ENCODE measurements at regions not wholly inside any gene's neighbourhood (a gene's known extent, or its start where the extent isn't known, plus 50 kb on each side); places are given as distances from the start of the nearest gene placed in this dataset.
"Not testable (repeated sequence)": the region's sequence is repeated elsewhere in the genome, so short reads cannot be mapped to it uniquely, and the experiment has no call there.

DNA sequence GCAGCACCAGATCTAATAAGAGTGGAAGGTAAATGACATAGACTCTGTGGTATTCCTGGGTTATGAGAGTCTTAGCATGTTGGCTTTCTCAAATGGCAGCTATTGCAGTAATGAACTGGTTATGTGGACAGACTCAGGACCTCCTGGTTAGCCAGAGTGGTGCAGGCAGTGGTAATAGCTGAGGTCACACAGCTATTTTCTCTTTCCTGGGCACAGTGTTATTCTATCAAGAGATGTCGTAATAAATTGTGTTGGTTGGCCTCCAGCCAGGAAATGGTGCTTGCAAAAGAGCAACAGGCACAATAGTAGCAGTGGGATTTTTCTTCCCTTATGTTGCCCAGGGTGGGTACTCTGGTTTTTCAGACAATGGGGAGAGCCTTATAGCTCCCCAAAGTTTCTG is 279.2 kb upstream of the FGF16 start:
- no peak for DNase-seq

GRCh38 chrX:77174680-77175519 is 272.3 kb upstream of the FGF16 start:
- no peak for DNase-seq

- DNase-seq = no peak
These were observed 246.5 kb upstream of the FGF16 start for GRCh38 chrX:77200663-77201062.

DNA sequence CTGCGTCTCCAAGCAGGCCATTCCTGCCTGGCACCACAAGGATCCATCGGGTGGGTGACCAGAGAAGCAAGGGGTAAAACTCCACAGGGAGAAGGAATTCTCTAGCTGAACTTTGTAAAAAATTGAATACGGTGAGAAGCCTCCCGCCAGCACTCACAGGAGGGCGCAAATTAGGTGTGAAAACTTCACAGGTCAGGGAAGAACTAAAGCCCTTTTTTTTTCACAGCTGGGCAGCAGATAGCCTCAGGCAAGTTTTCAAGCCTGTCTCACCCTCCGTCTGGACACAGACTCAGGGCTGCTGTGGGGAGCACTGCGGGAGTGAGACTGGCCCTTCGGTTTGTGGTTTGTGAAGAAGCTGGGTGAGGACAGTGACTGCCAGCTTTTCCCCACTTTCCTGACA is 224.1 kb upstream of the FGF16 start:
- DNase-seq = no peak

DNA sequence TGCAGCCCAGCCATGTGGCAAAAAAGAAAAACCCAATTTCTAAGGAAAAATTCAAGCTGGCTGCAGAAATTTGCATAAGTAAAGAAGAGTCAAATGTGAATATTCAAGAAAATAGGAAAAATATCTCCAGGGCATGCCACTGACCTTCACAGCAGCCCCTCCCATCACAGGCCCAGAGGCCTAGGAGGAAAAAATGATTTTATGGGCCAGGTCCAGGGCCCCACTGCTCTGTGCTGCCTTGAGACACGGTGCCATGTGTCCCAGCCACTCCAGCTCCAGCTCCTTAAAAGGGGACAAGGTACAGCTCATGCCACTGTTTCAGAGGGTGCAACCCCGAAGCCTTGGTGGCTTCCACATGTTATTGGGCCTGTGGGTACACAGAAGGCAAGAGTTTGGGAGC is 182.7 kb upstream of the FGF16 start:
- no peak for DNase-seq

- no peak for DNase-seq
These were observed 171.8 kb upstream of the FGF16 start for GRCh38 chrX:77275392-77275791.

GRCh38 chrX:77276742-77277141 is 170.4 kb upstream of the FGF16 start:
- DNase-seq = no peak

- no peak for DNase-seq
These were observed 169.3 kb upstream of the FGF16 start for GRCh38 chrX:77277911-77278310.

DNA sequence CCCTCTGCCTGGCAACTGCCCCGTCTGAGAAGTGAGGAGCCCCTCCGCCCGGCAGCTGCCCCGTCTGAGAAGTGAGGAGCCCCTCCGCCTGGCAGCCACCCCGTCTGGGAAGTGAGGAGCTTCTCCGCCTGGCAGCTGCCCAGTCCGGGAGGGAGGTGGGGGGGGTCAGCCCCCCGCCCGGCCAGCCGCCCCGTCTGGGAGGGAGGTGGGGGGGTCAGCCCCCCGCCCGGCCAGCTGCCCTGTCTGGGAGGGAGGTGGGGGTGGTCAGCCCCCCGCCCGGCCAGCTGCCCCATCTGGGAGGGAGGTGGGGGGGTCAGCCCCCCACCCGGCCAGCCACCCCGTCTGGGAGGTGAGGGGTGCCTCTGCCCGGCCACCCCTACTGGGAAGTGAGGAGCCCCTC is 167.8 kb upstream of the FGF16 start:
- not testable (repeated sequence) for DNase-seq

GRCh38 chrX:77293331-77293995 is 153.7 kb upstream of the FGF16 start:
- no peak for DNase-seq

GRCh38 chrX:77298296-77298695 is 148.9 kb upstream of the FGF16 start:
- DNase-seq = no peak

DNA sequence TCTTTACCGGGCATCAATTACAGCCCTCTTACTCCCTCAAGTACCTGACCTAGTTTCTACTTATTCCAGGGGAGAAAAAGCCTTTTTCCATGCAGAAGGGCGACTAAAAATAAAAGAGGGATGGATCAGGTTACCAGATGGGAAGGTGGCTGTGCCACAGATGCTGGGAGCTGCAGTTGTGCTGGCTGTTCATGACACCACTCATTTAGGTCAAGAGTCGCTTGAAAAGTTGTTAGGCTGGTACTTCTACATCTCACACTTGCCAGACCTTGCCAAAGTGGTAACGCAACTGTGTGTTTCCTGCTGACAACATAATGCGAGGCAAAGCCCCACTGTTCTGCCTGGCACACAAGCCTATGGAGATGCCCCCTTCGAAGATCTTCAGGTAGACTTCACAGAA is 148.4 kb upstream of the FGF16 start:
- DNase-seq = peak in 1 of 2 experiments; percentile 41

- no peak for DNase-seq
These were observed 147.6 kb upstream of the FGF16 start for GRCh38 chrX:77299549-77299948.

GRCh38 chrX:77342004-77342403 is 105.2 kb upstream of the FGF16 start:
- peak; percentile 36 to 80 for DNase-seq

- DNase-seq = no peak
These were observed 100.3 kb upstream of the FGF16 start for GRCh38 chrX:77346859-77347258.

- DNase-seq = no peak
These were observed 99.6 kb upstream of the FGF16 start for GRCh38 chrX:77347572-77347971.

- no peak for DNase-seq
These were observed 57.3 kb upstream of the FGF16 start for GRCh38 chrX:77389891-77390290.

DNA sequence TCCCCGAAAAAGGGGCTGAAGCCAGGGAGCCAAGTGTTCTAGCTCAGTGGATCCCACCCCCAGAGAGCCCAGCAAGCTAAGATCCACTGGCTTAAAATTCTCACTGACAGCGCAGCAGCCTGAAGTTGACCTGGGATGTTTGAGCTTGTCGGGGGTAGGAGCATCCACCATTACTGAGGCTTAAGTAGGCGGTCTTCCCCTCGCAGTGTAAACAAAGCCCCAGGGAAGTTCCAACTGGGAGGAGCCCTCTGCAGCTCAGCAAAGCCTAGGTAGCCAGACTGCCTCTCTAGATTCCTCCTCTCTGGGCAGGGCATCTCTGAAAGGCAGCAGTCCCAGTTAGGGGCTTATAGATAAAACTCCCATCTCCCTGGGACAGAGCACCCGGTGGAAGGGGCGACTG is 56.8 kb upstream of the FGF16 start:
- not testable (repeated sequence) for DNase-seq

GRCh38 chrX:77396781-77397180 is 50.4 kb upstream of the FGF16 start:
- DNase-seq = no peak
